Suppressor macrophage (primary cell): ENCODE measurements at regions not wholly inside any gene's neighbourhood (a gene's known extent, or its start where the extent isn't known, plus 50 kb on each side); places are given as distances from the start of the nearest gene placed in this dataset.
"Not testable (repeated sequence)": the region's sequence is repeated elsewhere in the genome, so short reads cannot be mapped to it uniquely, and the experiment has no call there.

Source experiments
- DNase-seq, 4 experiments: peaks; one replicate each; pipeline ENCODE4 v3.0.0-alpha.2; 2020 to 2022

- DNase-seq = peak in 2 of 4 experiments; percentile 36 to 42
These were observed 57.0 kb upstream of the MSN start for GRCh38 chrX:65610481-65610880.

- peak in 3 of 4 experiments; percentile 22 to 68 (median 68) for DNase-seq
These were observed 57.4 kb upstream of the MSN start for GRCh38 chrX:65610040-65610439.

DNA sequence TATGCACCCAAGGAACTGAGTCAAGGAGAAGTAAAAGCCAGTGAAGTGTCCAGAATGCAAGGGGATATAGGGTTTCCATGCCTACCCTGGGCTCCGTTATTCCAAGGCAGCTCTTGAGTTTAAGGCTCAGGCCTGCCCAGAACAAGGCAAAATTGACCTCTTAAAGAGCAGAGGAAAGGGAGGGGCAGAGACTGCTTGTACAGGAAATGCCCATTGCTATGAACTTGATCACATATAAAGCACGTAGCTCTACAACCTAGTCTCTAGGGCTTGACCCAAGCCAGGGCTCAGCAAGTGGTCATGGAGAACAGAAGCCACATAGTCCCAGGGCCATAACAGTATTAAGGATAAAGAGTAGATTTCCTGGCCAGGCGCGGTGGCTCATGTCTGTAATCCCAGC lies 58.2 kb upstream of the MSN start:
- DNase-seq = no peak

GRCh38 chrX:65608026-65608425 lies 59.4 kb upstream of the MSN start:
- DNase-seq = no peak

DNA sequence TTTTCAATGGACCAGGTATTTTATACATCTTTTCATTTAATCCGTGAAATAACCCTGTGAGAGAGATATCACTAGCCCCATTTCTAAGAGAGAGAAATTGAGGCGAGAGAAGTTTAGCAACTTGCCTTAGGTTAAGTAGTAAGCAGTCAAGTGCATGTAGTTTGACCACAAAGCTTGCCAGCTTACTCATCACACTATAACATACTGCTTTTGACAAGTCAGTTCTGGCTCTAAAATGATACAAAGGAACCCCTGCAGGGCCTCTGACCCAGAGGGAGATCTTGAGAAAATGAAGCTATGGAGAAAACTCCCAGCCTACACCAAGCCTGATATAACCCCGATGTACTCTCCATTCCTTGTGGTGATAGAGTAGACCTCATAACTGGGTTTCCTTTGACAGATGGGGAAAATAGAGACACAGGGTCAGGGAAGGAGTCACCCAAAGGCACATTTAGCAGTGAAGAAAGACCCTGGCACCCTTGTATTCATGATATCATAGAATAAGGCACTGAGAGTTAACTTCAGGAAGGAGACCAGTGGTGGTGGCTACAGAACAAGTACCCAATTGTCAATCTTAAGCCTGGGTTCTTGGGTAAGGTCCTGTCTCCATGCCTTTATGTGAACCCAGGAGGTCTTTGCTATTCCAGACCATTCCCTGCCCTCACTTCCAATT lies 60.2 kb upstream of the MSN start:
- DNase-seq = peak in 3 of 4 experiments; percentile 44 to 65 (median 44)

- DNase-seq = no peak
These were observed 65.3 kb upstream of the MSN start for GRCh38 chrX:65602221-65602560.

DNA sequence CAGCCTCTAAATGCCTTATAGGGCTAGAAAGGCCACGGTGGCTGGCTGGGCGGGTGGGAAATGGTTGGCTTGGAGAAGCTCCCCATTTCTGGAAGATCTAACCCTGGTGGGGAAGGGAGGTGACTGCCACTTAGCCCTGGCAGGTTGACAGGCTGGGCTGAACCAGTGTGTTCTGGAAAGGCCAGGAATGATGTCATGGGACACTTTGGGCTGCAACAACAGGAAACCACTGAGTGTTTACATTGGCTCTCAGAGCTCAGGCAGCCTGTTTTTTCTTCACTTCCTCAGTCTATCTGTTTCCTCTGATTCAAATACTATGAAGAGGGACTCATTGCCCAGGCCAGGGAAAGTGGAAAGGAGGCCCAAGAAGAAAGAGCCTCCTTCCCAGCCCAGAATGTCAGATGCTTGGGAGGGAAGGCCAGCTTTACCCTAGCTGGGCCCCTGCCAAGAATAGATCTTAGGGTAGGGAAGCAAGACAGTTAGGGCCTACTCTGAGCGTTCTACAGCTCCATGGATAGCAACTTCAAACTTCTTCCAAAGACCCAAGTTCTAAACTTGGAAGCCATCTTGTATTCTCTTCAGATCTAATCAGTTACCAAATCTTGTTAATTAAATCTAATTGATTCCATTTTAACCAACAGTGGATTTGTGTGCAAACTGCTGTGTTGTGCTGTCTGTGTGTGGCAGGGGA lies 65.8 kb upstream of the MSN start:
- peak; percentile 51 to 71 (median 65) for DNase-seq

GRCh38 chrX:65601126-65601525 lies 66.3 kb upstream of the MSN start:
- DNase-seq = no peak

DNA sequence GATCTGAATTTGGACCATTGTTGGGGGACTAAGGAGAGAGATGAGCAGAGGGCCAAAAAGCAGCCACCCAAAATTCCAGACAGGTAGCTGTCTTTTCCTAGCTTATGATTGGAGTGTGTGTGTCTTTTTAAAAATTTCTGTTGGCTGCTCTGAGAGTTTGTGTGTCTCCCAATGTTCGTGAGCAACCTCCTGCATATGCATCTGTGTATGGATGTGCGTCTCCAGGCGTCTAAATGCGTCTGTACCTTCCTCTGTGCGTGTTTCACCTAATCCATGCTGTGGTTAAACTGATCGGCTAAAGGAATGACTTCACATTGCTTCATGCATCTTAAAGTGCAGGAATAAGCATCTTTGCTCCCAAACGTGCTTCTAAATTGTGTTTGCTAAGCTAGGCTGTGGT lies 65.5 kb upstream of the LAS1L start:
- DNase-seq = no peak

DNA sequence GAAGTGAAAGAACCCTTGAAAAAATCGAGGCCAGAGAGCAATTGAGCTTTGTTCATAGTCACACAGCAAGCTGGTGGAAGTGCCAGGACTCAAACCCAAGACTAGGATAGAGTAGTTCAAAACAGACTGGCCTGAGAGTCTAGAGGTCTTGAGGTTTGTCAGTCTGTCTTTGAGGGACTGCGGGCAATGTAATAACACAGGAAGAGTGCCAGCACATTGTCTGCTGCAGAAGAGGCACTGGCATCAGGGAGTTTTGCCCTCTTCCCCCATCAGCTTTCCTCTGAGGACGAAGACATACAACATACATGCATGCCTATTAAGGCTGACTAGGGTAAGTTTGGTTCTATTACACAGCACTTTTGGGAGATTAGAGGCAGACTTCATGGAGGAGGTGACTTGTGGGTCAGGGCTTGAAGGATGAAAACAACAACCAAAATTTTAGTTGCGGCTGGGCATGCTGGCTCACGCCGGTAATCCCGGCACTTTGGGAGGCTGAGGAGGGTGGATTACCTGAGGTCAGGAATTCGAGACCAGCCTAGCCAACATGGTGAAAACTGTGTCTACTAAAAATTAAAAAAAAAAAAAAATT lies 64.1 kb upstream of the LAS1L start:
- peak in 2 of 4 experiments; percentile 17 to 27 for DNase-seq

GRCh38 chrX:65596270-65597034 lies 61.9 kb upstream of the LAS1L start:
- DNase-seq = peak in 3 of 4 experiments; percentile 42 to 50 (median 47)

DNA sequence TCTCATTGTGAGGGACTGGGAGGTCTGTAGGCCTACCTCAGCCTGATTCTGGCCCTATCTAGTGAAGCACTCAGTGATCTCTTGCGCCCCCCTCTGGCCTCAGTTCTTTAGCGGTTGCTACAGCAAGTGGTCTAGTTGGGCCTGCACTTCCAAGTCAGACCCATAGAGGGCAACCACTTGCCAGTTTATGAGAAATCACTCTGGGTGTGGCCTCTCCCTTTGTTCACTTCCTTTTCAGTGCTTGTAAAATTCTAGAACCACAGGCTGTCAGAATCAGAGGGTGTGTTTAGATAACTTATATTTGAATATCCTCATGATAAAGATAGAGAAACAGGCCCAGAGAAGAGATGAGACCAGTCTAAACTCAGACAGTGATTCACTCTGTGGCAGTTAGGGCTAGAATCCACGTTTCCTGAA lies 60.9 kb upstream of the LAS1L start:
- peak; percentile 94 to 96 (median 95) for DNase-seq

DNA sequence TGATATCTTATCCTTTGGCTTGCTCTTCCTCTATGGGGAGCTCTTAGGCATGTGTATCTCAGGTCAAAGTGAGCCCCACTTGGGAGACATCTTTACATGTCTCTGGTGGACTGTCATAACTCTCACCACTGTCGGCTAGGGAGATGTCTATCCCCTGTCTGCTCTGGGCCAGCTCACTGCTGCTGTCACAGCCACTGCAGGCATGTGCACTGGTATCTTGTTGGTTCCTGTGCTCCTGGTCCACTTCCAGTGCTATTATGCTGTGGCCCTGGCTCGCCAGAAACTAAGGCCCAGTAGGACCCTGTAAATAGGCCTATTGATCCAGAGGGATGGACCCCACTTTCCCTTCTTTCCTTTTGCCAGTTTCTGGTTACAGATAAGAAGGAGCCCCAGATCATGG lies 56.6 kb upstream of the LAS1L start:
- DNase-seq = no peak

GRCh38 chrX:65589304-65589703 lies 54.7 kb upstream of the LAS1L start:
- no peak for DNase-seq

DNA sequence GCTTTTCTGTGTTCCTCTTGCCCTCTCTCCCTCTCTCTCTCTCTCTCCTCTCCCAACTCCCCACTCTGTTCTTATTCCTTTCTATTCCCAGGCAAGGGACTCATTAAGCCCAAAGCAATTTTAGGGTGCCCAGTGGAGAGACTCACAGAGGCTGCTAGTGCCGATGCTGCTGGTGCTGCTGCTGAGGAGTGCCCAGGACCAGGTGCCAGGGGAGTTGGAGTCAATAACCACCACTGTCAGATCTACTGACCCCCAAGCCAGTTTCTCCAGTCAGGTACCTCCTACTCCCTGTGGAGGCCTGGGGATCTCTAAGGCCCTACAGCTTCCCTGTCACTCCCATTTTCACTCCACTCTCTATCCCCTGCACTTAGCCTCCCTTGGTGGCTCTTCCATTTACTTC lies 54.2 kb upstream of the LAS1L start:
- DNase-seq = no peak

DNA sequence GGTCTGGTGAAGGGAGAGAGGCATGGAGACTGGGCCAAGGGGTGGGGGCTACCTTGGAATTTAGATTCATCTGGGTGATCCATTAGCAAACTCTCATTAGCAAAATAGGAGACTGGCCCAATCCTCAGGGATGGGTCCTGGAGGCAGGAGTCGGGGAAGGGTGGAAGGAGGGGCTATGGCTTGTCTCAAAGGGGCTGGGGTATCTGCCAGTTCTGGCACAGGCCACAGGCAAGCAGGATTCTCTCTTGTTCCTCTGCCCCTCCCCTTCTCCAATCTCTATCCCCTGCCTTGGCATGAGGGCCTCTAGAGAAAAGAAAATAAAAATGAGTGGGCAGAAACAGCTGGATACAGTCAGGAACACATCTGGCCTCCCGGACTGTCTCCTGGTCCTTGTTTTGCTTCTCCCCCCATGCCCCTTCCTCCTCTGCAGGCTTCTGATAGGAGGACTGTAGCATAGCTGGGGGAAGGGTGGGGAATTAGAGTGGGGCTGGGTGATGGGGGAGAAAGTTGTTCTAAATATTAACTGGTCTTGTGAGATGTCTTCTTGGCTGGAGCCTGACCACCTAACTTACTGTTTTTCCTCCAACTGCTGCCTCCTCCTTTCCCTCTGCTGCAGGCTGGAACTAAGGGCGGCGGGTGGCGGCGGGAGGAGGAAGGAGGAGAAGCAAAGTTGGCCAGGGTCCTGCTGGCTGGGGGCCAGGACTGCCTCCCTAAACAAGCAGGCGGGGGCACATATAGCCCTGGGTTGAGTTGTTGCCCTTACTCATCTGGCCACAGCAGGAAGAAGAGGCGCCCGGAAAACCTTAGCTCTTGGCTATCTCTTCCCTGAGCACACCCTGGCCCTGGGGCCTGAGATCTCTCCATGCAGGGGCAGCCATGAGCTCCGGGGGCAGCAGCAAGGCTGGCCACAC lies 53.3 kb upstream of the LAS1L start:
- peak; percentile 53 to 73 (median 62) for DNase-seq

DNA sequence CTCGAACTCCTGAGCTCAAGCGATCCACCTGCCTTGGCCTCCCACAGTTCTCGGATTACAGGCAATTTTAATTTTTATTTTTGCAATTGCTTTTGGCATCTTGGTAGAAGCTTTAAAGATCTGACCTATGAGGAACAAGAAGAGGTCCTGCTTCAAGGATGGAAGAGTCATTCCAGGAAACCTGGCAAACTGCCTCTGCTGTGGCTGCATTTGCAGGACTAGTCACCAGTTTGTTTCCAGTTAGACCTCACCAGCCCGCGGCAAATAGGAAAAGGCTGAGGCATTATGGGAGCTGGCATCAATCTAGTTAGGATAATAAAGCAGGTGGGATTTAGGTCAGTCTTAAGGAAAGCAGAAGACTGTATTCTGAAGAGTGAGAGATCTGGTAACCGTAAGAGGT lies 51.9 kb upstream of the LAS1L start:
- no peak for DNase-seq

- not testable (repeated sequence) for DNase-seq
These were observed 50.6 kb upstream of the LAS1L start for GRCh38 chrX:65585226-65585625.
